Neural cell (in vitro differentiated cells): ENCODE measurements at regions not wholly inside any gene's neighbourhood (a gene's known extent, or its start where the extent isn't known, plus 50 kb on each side); places are given as distances from the start of the nearest gene placed in this dataset.

ENCODE experiments used
- CTCF ChIP-seq: fragments of 450-650 bp; IDR thresholded peaks from 2 replicates; pipeline ENCODE4 v1.5.1; 2014; ENCODE audit warnings: antibody characterized with exemption, mild to moderate bottlenecking, moderate library complexity; ENCODE audit not compliant: poor library complexity, severe bottlenecking
- EZH2 ChIP-seq: fragments of 200-600, 300-800 bp; shearing (Covaris generic), sonication (generic); IDR thresholded peaks from 2 replicates; pipeline ENCODE4 v1.6.1; 2014; ENCODE audit warnings: antibody characterized with exemption, low read length, borderline replicate concordance, mild to moderate bottlenecking; ENCODE audit not compliant: insufficient read depth, poor library complexity, severe bottlenecking
- POLR2AphosphoS5 ChIP-seq: IDR thresholded peaks from 2 replicates; pipeline ENCODE4 v1.6.1; 2012
- RAD21 ChIP-seq: fragments of 450-650 bp; conservative IDR thresholded peaks from 2 replicates; pipeline ENCODE4 v1.6.1; 2014; ENCODE audit warnings: antibody characterized with exemption, mild to moderate bottlenecking, moderate library complexity
- REST ChIP-seq: IDR thresholded peaks from 2 replicates; pipeline ENCODE4 v1.6.1; 2012; ENCODE audit warnings: borderline replicate concordance

GRCh38 chr5:39543335-39543734 lies 118.6 kb upstream of the DAB2 start:
- TF ChIP-seq REST, result no peak
- TF ChIP-seq CTCF, result no peak
- TF ChIP-seq EZH2, result no peak
- TF ChIP-seq POLR2AphosphoS5, result no peak
- TF ChIP-seq RAD21, result no peak
